ENCODE measurements at regions not wholly inside any gene's neighbourhood (a gene's known extent, or its start where the extent isn't known, plus 50 kb on each side); places are given as distances from the start of the nearest gene placed in this dataset.

DNA sequence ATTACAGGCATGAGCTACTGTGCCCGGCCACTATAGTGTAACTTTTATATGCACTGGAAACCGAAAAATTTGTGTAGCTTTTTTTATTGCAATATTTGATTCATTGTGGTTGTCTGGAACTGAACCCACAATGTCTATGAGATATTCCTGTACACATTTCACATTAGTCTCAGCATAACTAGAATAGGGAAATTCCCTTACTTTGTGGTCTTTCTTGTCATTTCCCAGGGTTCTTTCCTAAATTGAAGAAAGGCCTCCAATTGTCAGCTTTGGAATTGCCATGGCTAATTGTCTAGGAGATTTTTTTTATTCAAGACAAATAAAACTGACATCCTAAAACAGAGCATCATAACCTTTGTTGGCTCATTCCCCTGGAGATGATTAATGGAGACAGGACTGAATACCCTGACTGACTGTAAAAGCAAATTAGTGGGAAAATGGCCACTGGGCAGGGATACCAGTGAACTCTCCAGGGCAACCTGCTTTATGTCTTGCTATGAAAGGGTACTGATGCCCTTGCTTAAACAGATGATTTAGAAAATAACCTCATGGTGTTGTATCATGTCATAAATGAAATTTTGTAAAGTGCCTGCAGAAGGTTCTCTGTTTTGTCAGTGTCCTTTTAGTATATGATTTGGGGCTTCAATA, 576.9 kb downstream of the RFPL4B start:
- ChIA-PET CTCF (no interaction called here), POLR2A (no interaction called here)
- TF ChIP-seq TCF7L2 (IDR thresholded peaks at IDR 0.05; ENCODE audit: low read depth, low read length) (no peak), SIN3A (IDR thresholded peaks at IDR 0.05; ENCODE audit: borderline replicate concordance, insufficient read depth, low read depth, low read length) (no peak), POLR2AphosphoS5 (IDR thresholded peaks at IDR 0.05; ENCODE audit: low read depth, low read length) (no peak)
- TF ChIP-seq, protein P1, sequence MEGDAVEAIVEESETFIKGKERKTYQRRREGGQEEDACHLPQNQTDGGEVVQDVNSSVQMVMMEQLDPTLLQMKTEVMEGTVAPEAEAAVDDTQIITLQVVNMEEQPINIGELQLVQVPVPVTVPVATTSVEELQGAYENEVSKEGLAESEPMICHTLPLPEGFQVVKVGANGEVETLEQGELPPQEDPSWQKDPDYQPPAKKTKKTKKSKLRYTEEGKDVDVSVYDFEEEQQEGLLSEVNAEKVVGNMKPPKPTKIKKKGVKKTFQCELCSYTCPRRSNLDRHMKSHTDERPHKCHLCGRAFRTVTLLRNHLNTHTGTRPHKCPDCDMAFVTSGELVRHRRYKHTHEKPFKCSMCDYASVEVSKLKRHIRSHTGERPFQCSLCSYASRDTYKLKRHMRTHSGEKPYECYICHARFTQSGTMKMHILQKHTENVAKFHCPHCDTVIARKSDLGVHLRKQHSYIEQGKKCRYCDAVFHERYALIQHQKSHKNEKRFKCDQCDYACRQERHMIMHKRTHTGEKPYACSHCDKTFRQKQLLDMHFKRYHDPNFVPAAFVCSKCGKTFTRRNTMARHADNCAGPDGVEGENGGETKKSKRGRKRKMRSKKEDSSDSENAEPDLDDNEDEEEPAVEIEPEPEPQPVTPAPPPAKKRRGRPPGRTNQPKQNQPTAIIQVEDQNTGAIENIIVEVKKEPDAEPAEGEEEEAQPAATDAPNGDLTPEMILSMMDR (IDR thresholded peaks at IDR 0.05) = no peak
- TF ChIP-seq, protein P2, sequence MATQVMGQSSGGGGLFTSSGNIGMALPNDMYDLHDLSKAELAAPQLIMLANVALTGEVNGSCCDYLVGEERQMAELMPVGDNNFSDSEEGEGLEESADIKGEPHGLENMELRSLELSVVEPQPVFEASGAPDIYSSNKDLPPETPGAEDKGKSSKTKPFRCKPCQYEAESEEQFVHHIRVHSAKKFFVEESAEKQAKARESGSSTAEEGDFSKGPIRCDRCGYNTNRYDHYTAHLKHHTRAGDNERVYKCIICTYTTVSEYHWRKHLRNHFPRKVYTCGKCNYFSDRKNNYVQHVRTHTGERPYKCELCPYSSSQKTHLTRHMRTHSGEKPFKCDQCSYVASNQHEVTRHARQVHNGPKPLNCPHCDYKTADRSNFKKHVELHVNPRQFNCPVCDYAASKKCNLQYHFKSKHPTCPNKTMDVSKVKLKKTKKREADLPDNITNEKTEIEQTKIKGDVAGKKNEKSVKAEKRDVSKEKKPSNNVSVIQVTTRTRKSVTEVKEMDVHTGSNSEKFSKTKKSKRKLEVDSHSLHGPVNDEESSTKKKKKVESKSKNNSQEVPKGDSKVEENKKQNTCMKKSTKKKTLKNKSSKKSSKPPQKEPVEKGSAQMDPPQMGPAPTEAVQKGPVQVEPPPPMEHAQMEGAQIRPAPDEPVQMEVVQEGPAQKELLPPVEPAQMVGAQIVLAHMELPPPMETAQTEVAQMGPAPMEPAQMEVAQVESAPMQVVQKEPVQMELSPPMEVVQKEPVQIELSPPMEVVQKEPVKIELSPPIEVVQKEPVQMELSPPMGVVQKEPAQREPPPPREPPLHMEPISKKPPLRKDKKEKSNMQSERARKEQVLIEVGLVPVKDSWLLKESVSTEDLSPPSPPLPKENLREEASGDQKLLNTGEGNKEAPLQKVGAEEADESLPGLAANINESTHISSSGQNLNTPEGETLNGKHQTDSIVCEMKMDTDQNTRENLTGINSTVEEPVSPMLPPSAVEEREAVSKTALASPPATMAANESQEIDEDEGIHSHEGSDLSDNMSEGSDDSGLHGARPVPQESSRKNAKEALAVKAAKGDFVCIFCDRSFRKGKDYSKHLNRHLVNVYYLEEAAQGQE (IDR thresholded peaks at IDR 0.05; ENCODE audit: insufficient read depth in 1 of 2, low read depth in 2 of 2, low read length in 1 of 2) = no peak
- Histone ChIP-seq H3K9me3 (ENCODE audit: control insufficient read depth, insufficient read depth, low read depth, low read length) (peaks cover 22% of the 10 kb centered on the region), H3K36me3 (ENCODE audit: control insufficient read depth, insufficient read depth, low read length) (no peaks in the 10 kb centered on the region), H3K27me3 (ENCODE audit: control insufficient read depth, insufficient read depth, low read length) (no peaks in the 10 kb centered on the region), H3K27ac (ENCODE audit: low read length) (no peak overlapping the region), H3K4me1 (ENCODE audit: control insufficient read depth, insufficient read depth, low read length) (no peaks in the 10 kb centered on the region), H3K4me3 (ENCODE audit: low read depth in 2 of 2, low read length in 2 of 2) (no peak overlapping the region)
- in situ Hi-C loops (cut with HindIII; ENCODE audit: low pct_unique_long_range_greater_than_20kb, low sequenced_read_pairs) (no loop called here), intact Hi-C loops (cut with micrococcal nuclease; ENCODE audit: unreplicated experiment) (no loop called here)
- no peak for ATAC-seq
- no TSS peak for BruUV-seq (replicated peaks)
- no peak for DNase-seq (ENCODE audit: low read depth, low spot score)

DNA sequence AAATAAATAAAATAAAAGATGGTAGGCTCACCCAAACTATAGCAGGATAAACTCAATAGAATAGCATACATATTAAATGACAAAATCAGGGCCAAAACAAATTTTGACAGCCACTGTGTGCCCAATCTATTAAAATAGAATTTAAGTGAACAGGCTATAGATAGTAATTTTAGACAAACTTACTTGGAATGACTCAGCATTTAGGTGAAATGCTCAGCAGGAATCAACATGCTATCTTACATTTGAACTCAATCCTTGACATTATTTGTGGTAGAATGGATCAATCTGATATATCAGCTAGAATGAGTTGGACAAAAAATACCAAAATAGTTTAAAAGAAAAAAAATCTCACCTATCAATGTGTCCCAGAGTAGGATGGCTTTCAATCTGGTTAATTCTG, 578.6 kb downstream of the RFPL4B start:
- no peak overlapping the region for H3K27ac ChIP-seq (ENCODE audit: low read length)
- no TSS peak for BruUV-seq (replicated peaks)
- DNase-seq (ENCODE audit: low read depth, low spot score) (no peak), ATAC-seq (no peak)
- H3K36me3 ChIP-seq (ENCODE audit: control insufficient read depth, insufficient read depth, low read length) = no peaks in the 10 kb centered on the region
- peaks cover 19% of the 10 kb centered on the region for H3K9me3 ChIP-seq (ENCODE audit: control insufficient read depth, insufficient read depth, low read depth, low read length)
- CTCF ChIA-PET = no interaction called here
- TF ChIP-seq, protein P2 (IDR thresholded peaks at IDR 0.05; ENCODE audit: insufficient read depth in 1 of 2, low read depth in 2 of 2, low read length in 1 of 2) = no peak
- TF ChIP-seq POLR2AphosphoS5 (IDR thresholded peaks at IDR 0.05; ENCODE audit: low read depth, low read length) = no peak
- no peak for TF ChIP-seq TCF7L2 (IDR thresholded peaks at IDR 0.05; ENCODE audit: low read depth, low read length)
- no peak for TF ChIP-seq SIN3A (IDR thresholded peaks at IDR 0.05; ENCODE audit: borderline replicate concordance, insufficient read depth, low read depth, low read length)
- TF ChIP-seq, protein P1 (IDR thresholded peaks at IDR 0.05) = no peak
- intact Hi-C loops (cut with micrococcal nuclease; ENCODE audit: unreplicated experiment) = no loop called here
- H3K4me1 ChIP-seq (ENCODE audit: control insufficient read depth, insufficient read depth, low read length) = no peaks in the 10 kb centered on the region
- H3K27me3 ChIP-seq (ENCODE audit: control insufficient read depth, insufficient read depth, low read length) = no peaks in the 10 kb centered on the region
- in situ Hi-C loops (cut with HindIII; ENCODE audit: low pct_unique_long_range_greater_than_20kb, low sequenced_read_pairs) = no loop called here
- H3K4me3 ChIP-seq (ENCODE audit: low read depth in 2 of 2, low read length in 2 of 2) = no peak overlapping the region
- POLR2A ChIA-PET = no interaction called here
